GDM1 (cell line): ENCODE measurements at regions not wholly inside any gene's neighbourhood (a gene's known extent, or its start where the extent isn't known, plus 50 kb on each side); places are given as distances from the start of the nearest gene placed in this dataset.

Experiments used
- DNase-seq: peaks from one replicate; lab custom pipeline; 2025; lab: John Stamatoyannopoulos, UW

- no peak for DNase-seq
These were observed 55.8 kb upstream of the GSE1 start for GRCh38 chr16:85557083-85557970.

- DNase-seq: no peak
These were observed 55.0 kb upstream of the GSE1 start for GRCh38 chr16:85557971-85558657.

GRCh38 chr16:85560932-85561247 lies 52.2 kb upstream of the GSE1 start:
- DNase-seq: no peak

- no peak for DNase-seq
These were observed 51.7 kb upstream of the GSE1 start for GRCh38 chr16:85561248-85562092.

GRCh38 chr16:85562093-85562786 lies 50.9 kb upstream of the GSE1 start:
- no peak for DNase-seq

GRCh38 chr16:85563034-85563433 lies 50.1 kb upstream of the GSE1 start:
- DNase-seq: no peak
